ENCODE measurements at regions not wholly inside any gene's neighbourhood (a gene's known extent, or its start where the extent isn't known, plus 50 kb on each side); places are given as distances from the start of the nearest gene placed in this dataset.

- FAIRE-seq = no peak
- Histone ChIP-seq H3K36me3 (ENCODE audit: control insufficient read depth in 2 of 2, extremely low read depth in 1 of 2, insufficient read depth in 2 of 2, low read length in 2 of 2) (no peaks in the 10 kb centered on the region), H4K20me1 (ENCODE audit: control insufficient read depth, extremely low read depth, insufficient read depth, low read length) (no peaks in the 10 kb centered on the region), H3K27ac (ENCODE audit: control insufficient read depth, insufficient read depth, low read length) (no peak overlapping the region), H3K79me2 (ENCODE audit: control insufficient read depth, insufficient read depth, low read length) (no peaks in the 10 kb centered on the region), H2AFZ (ENCODE audit: control insufficient read depth, low read length) (no peak overlapping the region), H3K9me3 (ENCODE audit: control insufficient read depth, low read depth, low read length) (no peaks in the 10 kb centered on the region), H3K4me2 (ENCODE audit: control insufficient read depth, extremely low read depth, insufficient read depth, low read depth, low read length) (no peak overlapping the region), H3K9me1 (ENCODE audit: control insufficient read depth, extremely low read depth, insufficient read depth, low read length) (no peaks in the 10 kb centered on the region), H3K9ac (ENCODE audit: control insufficient read depth, extremely low read depth, insufficient read depth, low read length) (no peak overlapping the region), H3K4me1 (ENCODE audit: control insufficient read depth, extremely low read depth, insufficient read depth, low read length) (peaks cover 20% of the 10 kb centered on the region), H3K27me3 (ENCODE audit: control insufficient read depth, extremely low read depth, insufficient read depth, low read length) (peaks cover 3% of the 10 kb centered on the region), H3K4me3 (ENCODE audit: control insufficient read depth in 2 of 3, extremely low read depth in 1 of 3, insufficient read depth in 2 of 3, low read depth in 1 of 3, low read length in 3 of 3) (no peak overlapping the region)
- no peak for DNase-seq (ENCODE audit: low read depth, low spot score)
- dilution Hi-C loops (cut with MboI; ENCODE audit: extremely low pct_ligation_motif_present, low sequenced_read_pairs) = no loop called here
- TF ChIP-seq, protein P1, sequence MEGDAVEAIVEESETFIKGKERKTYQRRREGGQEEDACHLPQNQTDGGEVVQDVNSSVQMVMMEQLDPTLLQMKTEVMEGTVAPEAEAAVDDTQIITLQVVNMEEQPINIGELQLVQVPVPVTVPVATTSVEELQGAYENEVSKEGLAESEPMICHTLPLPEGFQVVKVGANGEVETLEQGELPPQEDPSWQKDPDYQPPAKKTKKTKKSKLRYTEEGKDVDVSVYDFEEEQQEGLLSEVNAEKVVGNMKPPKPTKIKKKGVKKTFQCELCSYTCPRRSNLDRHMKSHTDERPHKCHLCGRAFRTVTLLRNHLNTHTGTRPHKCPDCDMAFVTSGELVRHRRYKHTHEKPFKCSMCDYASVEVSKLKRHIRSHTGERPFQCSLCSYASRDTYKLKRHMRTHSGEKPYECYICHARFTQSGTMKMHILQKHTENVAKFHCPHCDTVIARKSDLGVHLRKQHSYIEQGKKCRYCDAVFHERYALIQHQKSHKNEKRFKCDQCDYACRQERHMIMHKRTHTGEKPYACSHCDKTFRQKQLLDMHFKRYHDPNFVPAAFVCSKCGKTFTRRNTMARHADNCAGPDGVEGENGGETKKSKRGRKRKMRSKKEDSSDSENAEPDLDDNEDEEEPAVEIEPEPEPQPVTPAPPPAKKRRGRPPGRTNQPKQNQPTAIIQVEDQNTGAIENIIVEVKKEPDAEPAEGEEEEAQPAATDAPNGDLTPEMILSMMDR (optimal IDR thresholded peaks at IDR 0.05 in 1 of 3, IDR thresholded peaks at IDR 0.05 in 1 of 3, conservative IDR thresholded peaks at IDR 0.05 in 1 of 3; ENCODE audit: extremely low read depth in 1 of 3, insufficient read depth in 2 of 3, low read length in 3 of 3) = no peak
- no peak for TF ChIP-seq EZH2 (IDR thresholded peaks at IDR 0.05; ENCODE audit: low read length)
Observed at GRCh38 chr14:22489957-22490950, 98.8 kb downstream of the DAD1 start.

- Histone ChIP-seq H2AFZ (ENCODE audit: control insufficient read depth, low read length) (no peak overlapping the region), H3K36me3 (ENCODE audit: control insufficient read depth in 2 of 2, extremely low read depth in 1 of 2, insufficient read depth in 2 of 2, low read length in 2 of 2) (no peaks in the 10 kb centered on the region), H3K4me1 (ENCODE audit: control insufficient read depth, extremely low read depth, insufficient read depth, low read length) (peaks cover 20% of the 10 kb centered on the region), H3K9ac (ENCODE audit: control insufficient read depth, extremely low read depth, insufficient read depth, low read length) (no peak overlapping the region), H4K20me1 (ENCODE audit: control insufficient read depth, extremely low read depth, insufficient read depth, low read length) (no peaks in the 10 kb centered on the region), H3K79me2 (ENCODE audit: control insufficient read depth, insufficient read depth, low read length) (no peaks in the 10 kb centered on the region), H3K4me3 (ENCODE audit: control insufficient read depth in 2 of 3, extremely low read depth in 1 of 3, insufficient read depth in 2 of 3, low read depth in 1 of 3, low read length in 3 of 3) (no peak overlapping the region), H3K4me2 (ENCODE audit: control insufficient read depth, extremely low read depth, insufficient read depth, low read depth, low read length) (no peak overlapping the region), H3K9me1 (ENCODE audit: control insufficient read depth, extremely low read depth, insufficient read depth, low read length) (no peaks in the 10 kb centered on the region), H3K27ac (ENCODE audit: control insufficient read depth, insufficient read depth, low read length) (no peak overlapping the region), H3K9me3 (ENCODE audit: control insufficient read depth, low read depth, low read length) (no peaks in the 10 kb centered on the region), H3K27me3 (ENCODE audit: control insufficient read depth, extremely low read depth, insufficient read depth, low read length) (peaks cover 3% of the 10 kb centered on the region)
- dilution Hi-C loops (cut with MboI; ENCODE audit: extremely low pct_ligation_motif_present, low sequenced_read_pairs) = no loop called here
- TF ChIP-seq EZH2 (IDR thresholded peaks at IDR 0.05; ENCODE audit: low read length) = no peak
- TF ChIP-seq, protein P1 (optimal IDR thresholded peaks at IDR 0.05 in 1 of 3, IDR thresholded peaks at IDR 0.05 in 1 of 3, conservative IDR thresholded peaks at IDR 0.05 in 1 of 3; ENCODE audit: extremely low read depth in 1 of 3, insufficient read depth in 2 of 3, low read length in 3 of 3) = no peak
- no peak for FAIRE-seq
- DNase-seq (ENCODE audit: low read depth, low spot score) = no peak
Observed at GRCh38 chr14:22489244-22489545, 99.8 kb downstream of the DAD1 start.
